H1 (cell line): ENCODE measurements at regions not wholly inside any gene's neighbourhood (a gene's known extent, or its start where the extent isn't known, plus 50 kb on each side); places are given as distances from the start of the nearest gene placed in this dataset.

Experiments used
- CTCF ChIA-PET: fragments of 300-600 bp; sonication (Branson Sonifier 250); formaldehyde crosslinking; loops from one replicate; lab custom pipeline; 2021; ENCODE audit not compliant: partially characterized antibody; lab: Charles Lee
- POLR2A ChIA-PET: fragments of 300-600 bp; sonication (Branson Sonifier 250); formaldehyde crosslinking; loops from one replicate; lab custom pipeline; 2021; ENCODE audit warnings: inconsistent platforms; ENCODE audit not compliant: partially characterized antibody; lab: Charles Lee
- DNase-seq, 2 experiments: peaks; one replicate each; pipeline versions ENCODE4 v3.0.0 to v3.0.0-alpha.2; 2010 to 2022; ENCODE audit warnings: low spot score in 2 of 2, low read depth in 1 of 2, mixed read lengths in 1 of 2
- FAIRE-seq: peaks from 2 replicates; lab custom pipeline; 2011; peaks lifted over from hg19 to GRCh38; lab: Jason Lieb, UNC
- H2AFZ ChIP-seq: 2 replicates; pipeline ENCODE4 v1.8.1; 2012; ENCODE audit warnings: low read length, inconsistent platforms
- H2AK5ac ChIP-seq: 2 replicates; pipeline ENCODE4 v1.6.1; 2013; ENCODE audit warnings: low read depth, low read length
- H2BK120ac ChIP-seq: replicated peaks from 2 replicates; pipeline ENCODE3; 2013; ENCODE audit warnings: low read depth, low read length, inconsistent platforms
- H2BK12ac ChIP-seq: 2 replicates; pipeline ENCODE4 v1.6.1; 2013; ENCODE audit warnings: low read depth, low read length
- H2BK15ac ChIP-seq: 2 replicates; pipeline ENCODE4 v1.6.1; 2013; ENCODE audit warnings: low read length
- H2BK20ac ChIP-seq: 2 replicates; pipeline ENCODE4 v1.6.1; 2013; ENCODE audit warnings: low read length
- H2BK5ac ChIP-seq: 2 replicates; pipeline ENCODE4 v1.6.1; 2013; ENCODE audit warnings: low read depth, low read length
- H3K14ac ChIP-seq: 2 replicates; pipeline ENCODE4 v1.6.1; 2013; ENCODE audit warnings: inconsistent platforms; ENCODE audit not compliant: insufficient read length
- H3K18ac ChIP-seq: 2 replicates; pipeline ENCODE4 v1.6.1; 2013; ENCODE audit warnings: low read length; ENCODE audit errors: extremely low read depth
- H3K23ac ChIP-seq: 2 replicates; pipeline ENCODE4 v1.6.1; 2013; ENCODE audit warnings: inconsistent platforms; ENCODE audit not compliant: insufficient read length
- H3K23me2 ChIP-seq: 2 replicates; pipeline ENCODE4 v1.6.1; 2013; ENCODE audit warnings: low read depth, low read length
- H3K27ac ChIP-seq: 2 replicates; pipeline ENCODE4 v1.6.1; 2011; ENCODE audit warnings: low read depth, low read length, inconsistent platforms
- H3K27me3 ChIP-seq, 4 experiments: replicated peaks in 1 of 4; 1 replicate in 1 of 4; 2 replicates in 3 of 4; pipeline versions ENCODE4 v1.6.1 to v1.8.1; 2011 to 2013; ENCODE audit warnings: low read length in 3 of 4, mild to moderate bottlenecking in 3 of 4, inconsistent platforms in 2 of 4, mixed read lengths in 2 of 4, moderate library complexity in 1 of 4; ENCODE audit not compliant: control insufficient read depth in 3 of 4, insufficient read depth in 3 of 4; ENCODE audit errors: extremely low read depth in 1 of 4
- H3K36me3 ChIP-seq, 4 experiments: 2 replicates each; pipeline versions ENCODE4 v1.6.1 to v1.8.1; 2011 to 2013; ENCODE audit warnings: mild to moderate bottlenecking in 4 of 4, low read length in 3 of 4, moderate library complexity in 2 of 4, control low read depth in 1 of 4, inconsistent platforms in 1 of 4; ENCODE audit not compliant: insufficient read depth in 4 of 4, control insufficient read depth in 2 of 4
- H3K4ac ChIP-seq: replicated peaks from 2 replicates; pipeline ENCODE3; 2013; ENCODE audit warnings: low read length, low read depth, mixed read lengths, inconsistent platforms; ENCODE audit not compliant: insufficient read length
- H3K4me1 ChIP-seq, 4 experiments: replicated peaks in 1 of 4; 1 replicate in 1 of 4; 2 replicates in 3 of 4; pipeline versions ENCODE4 v1.6.1 to v1.8.1; 2011 to 2013; ENCODE audit warnings: low read length in 3 of 4, inconsistent platforms in 2 of 4, mixed read lengths in 1 of 4; ENCODE audit not compliant: insufficient read depth in 4 of 4, control insufficient read depth in 3 of 4
- H3K4me2 ChIP-seq, 2 experiments: 2 replicates each; pipeline versions ENCODE4 v1.6.1 to v1.8.1; 2011 to 2013; ENCODE audit warnings: low read depth in 2 of 2, low read length in 2 of 2, control low read depth in 1 of 2, inconsistent platforms in 1 of 2, mild to moderate bottlenecking in 1 of 2; ENCODE audit not compliant: insufficient read depth in 1 of 2
- H3K4me3 ChIP-seq, 4 experiments: fragments of 200-600, 300-600 bp in 1 of 4; sonication (generic), shearing (Covaris generic), sonication (Bioruptor Twin) in 1 of 4; 2 replicates each; pipeline versions ENCODE4 v1.5.1 to v1.8.1; 2011 to 2016; ENCODE audit warnings: low read length in 4 of 4, low read depth in 3 of 4, control low read depth in 2 of 4, inconsistent platforms in 2 of 4, mild to moderate bottlenecking in 2 of 4, mixed read lengths in 1 of 4, moderate library complexity in 1 of 4; ENCODE audit not compliant: insufficient read depth in 2 of 4; ENCODE audit errors: extremely low read depth in 1 of 4
- H3K56ac ChIP-seq: replicated peaks from 2 replicates; pipeline ENCODE3; 2013; ENCODE audit warnings: low read depth, mild to moderate bottlenecking, mixed read lengths, low read length, inconsistent platforms; ENCODE audit not compliant: insufficient read length
- H3K79me1 ChIP-seq: 2 replicates; pipeline ENCODE4 v1.6.1; 2013; ENCODE audit warnings: low read depth, low read length, control low read depth
- H3K79me2 ChIP-seq, 2 experiments: 2 replicates each; pipeline versions ENCODE4 v1.6.1 to v1.8.1; 2012 to 2013; ENCODE audit warnings: low read length in 2 of 2, mild to moderate bottlenecking in 2 of 2, inconsistent platforms in 1 of 2; ENCODE audit not compliant: insufficient read depth in 2 of 2, control insufficient read depth in 1 of 2
- H3K9ac ChIP-seq, 4 experiments: replicated peaks in 1 of 4; 1 replicate in 1 of 4; 2 replicates in 3 of 4; pipeline versions ENCODE4 v1.6.1 to v1.8.1; 2011 to 2013; ENCODE audit warnings: low read depth in 3 of 4, low read length in 3 of 4, control low read depth in 2 of 4, mild to moderate bottlenecking in 2 of 4, moderate library complexity in 2 of 4, inconsistent platforms in 1 of 4; ENCODE audit errors: extremely low read depth in 1 of 4
- H3K9me3 ChIP-seq, 2 experiments: 2 replicates each; pipeline versions ENCODE4 v1.6.1 to v1.8.1; 2012 to 2013; ENCODE audit warnings: mild to moderate bottlenecking in 2 of 2, moderate library complexity in 2 of 2, control low read depth in 1 of 2, inconsistent platforms in 1 of 2, low read depth in 1 of 2, low read length in 1 of 2, mixed read lengths in 1 of 2; ENCODE audit not compliant: insufficient read depth in 2 of 2
- H4K20me1 ChIP-seq, 2 experiments: replicated peaks in 1 of 2; 2 replicates each; pipeline versions ENCODE3 to v1.8.1; 2011 to 2013; ENCODE audit warnings: inconsistent platforms in 2 of 2, low read length in 2 of 2, mild to moderate bottlenecking in 1 of 2; ENCODE audit not compliant: insufficient read depth in 2 of 2, control insufficient read depth in 1 of 2
- H4K5ac ChIP-seq: 2 replicates; pipeline ENCODE4 v1.6.1; 2013; ENCODE audit warnings: low read length, low read depth, mixed read lengths, inconsistent platforms; ENCODE audit not compliant: insufficient read length
- H4K8ac ChIP-seq: 2 replicates; pipeline ENCODE4 v1.8.0; 2013; ENCODE audit warnings: mild to moderate bottlenecking, moderate library complexity, low read length, inconsistent platforms; ENCODE audit not compliant: insufficient read depth; ENCODE audit errors: extremely low read depth
- H4K91ac ChIP-seq: replicated peaks from 2 replicates; pipeline ENCODE3; 2013; ENCODE audit warnings: low read length, mixed read lengths, inconsistent platforms; ENCODE audit not compliant: insufficient read length
- POLR2AphosphoS5 ChIP-seq: IDR thresholded peaks from 2 replicates; pipeline ENCODE4 v1.6.1; 2011; ENCODE audit warnings: low read depth, low read length
- WGBS, 2 experiments: shearing (Covaris generic) in 1 of 2; methylation state at CpG; one replicate each; pipeline versions ENCODE4 v1.1.6 to v1.1.7; 2013 to 2015; ENCODE audit warnings: low lambda C conversion rate in 2 of 2, mixed read lengths in 2 of 2, inconsistent platforms in 1 of 2, low coverage in 1 of 2, missing lambda C conversion rate in 1 of 2; ENCODE audit not compliant: insufficient replicate concordance in 2 of 2, insufficient coverage in 1 of 2, insufficient read length in 1 of 2; ENCODE audit errors: extremely low coverage in 1 of 2, missing lambda C conversion rate in 1 of 2; 5-methylcytosine and 5-hydroxymethylcytosine counted together

DNA sequence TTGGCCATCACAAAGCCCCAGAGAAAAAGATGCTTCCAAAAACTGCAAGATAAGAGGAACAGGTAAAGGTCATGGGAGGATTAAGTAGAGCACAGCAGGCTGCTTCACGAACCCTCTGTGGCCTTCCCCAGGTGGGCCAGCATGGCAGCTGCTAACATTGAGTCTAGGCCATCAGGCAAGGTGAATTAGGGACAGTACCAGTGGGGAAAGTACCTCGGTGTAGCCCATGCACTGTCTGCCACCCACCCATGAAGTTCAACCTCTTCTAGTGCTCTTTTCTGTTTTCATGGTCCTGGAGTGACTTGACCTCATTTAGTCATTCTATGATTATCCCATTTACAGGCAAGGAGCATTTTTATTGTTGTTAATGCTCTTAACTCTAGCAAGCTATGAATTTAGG, 108.6 kb upstream of the DUSP22 start:
- Histone ChIP-seq H4K8ac (no peak overlapping the region), H3K18ac (no peak overlapping the region), H3K27ac (no peak overlapping the region), H3K23me2 (no peaks in the 10 kb centered on the region), H3K4ac (no peak overlapping the region), H3K56ac (no peak overlapping the region), H3K4me2 (no peak overlapping the region), H4K20me1 (no peaks in the 10 kb centered on the region), H3K4me3 (no peak overlapping the region)
- FAIRE-seq = no peak
- no peak for TF ChIP-seq POLR2AphosphoS5
- TF ChIP-seq, all 59 proteins: peak for 0
- H3K9me3 ChIP-seq = peaks cover 0 to 11% of the 10 kb centered on the region in 2 experiments; a peak in 2 of 4 replicates
- no peak overlapping the region for H4K5ac ChIP-seq
- no peak overlapping the region for H2BK12ac ChIP-seq
- H4K91ac ChIP-seq = no peak overlapping the region
- no peaks in the 10 kb centered on the region; a peak in 1 of 7 replicates for H3K4me1 ChIP-seq
- no peaks in the 10 kb centered on the region for H3K79me2 ChIP-seq
- H2AFZ ChIP-seq = no peak overlapping the region
- 68% methylated on average over 2 of the region's 2 CpGs; no CpG with 5 or more reads in 1 of the 2 experiments for WGBS, 2 experiments
- ChIA-PET CTCF (interaction anchor here (0.9 to 2.1 kb wide), 6 partner anchors 13 to 215 kb away, joined by 3 to 9 read pairs (median 4); no protein-coding TSS in a partner anchor), POLR2A (no interaction called here)
- H3K14ac ChIP-seq = no peak overlapping the region
- no peaks in the 10 kb centered on the region for H3K79me1 ChIP-seq
- H3K27me3 ChIP-seq = no peaks in the 10 kb centered on the region
- H3K23ac ChIP-seq = no peak overlapping the region
- no peak overlapping the region for H2AK5ac ChIP-seq
- no peaks in the 10 kb centered on the region for H3K36me3 ChIP-seq
- no peak overlapping the region for H2BK15ac ChIP-seq
- no peak overlapping the region for H2BK20ac ChIP-seq
- no peak for DNase-seq
- H2BK5ac ChIP-seq = no peak overlapping the region
- H3K9ac ChIP-seq = no peak overlapping the region
- no peak overlapping the region for H2BK120ac ChIP-seq
